GM19438 (cell line): ENCODE measurements at regions not wholly inside any gene's neighbourhood (a gene's known extent, or its start where the extent isn't known, plus 50 kb on each side); places are given as distances from the start of the nearest gene placed in this dataset.

Experiments
- ATAC-seq: cut with Tn5 transposase; IDR thresholded peaks from one replicate; pipeline ENCODE4 v1.9.1; 2021; ENCODE audit warnings: low read depth; ENCODE audit not compliant: unreplicated experiment

GRCh38 chr11:80916173-80916798, 1475.5 kb upstream of the TENM4 start:
- ATAC-seq, result no peak

GRCh38 chr11:80914311-80914710, 1473.5 kb upstream of the TENM4 start:
- ATAC-seq, result no peak

- ATAC-seq, result no peak
Measured at GRCh38 chr11:80911666-80912065, 1470.8 kb upstream of the TENM4 start.

- ATAC-seq, result peak; percentile 71
Measured at GRCh38 chr11:80900265-80900664, 1459.4 kb upstream of the TENM4 start.

GRCh38 chr11:80899381-80899780, 1458.6 kb upstream of the TENM4 start:
- ATAC-seq, result no peak

GRCh38 chr11:80898910-80899309, 1458.1 kb upstream of the TENM4 start:
- no peak for ATAC-seq

- ATAC-seq, result no peak
Measured at GRCh38 chr11:80886684-80887083, 1445.9 kb upstream of the TENM4 start.

GRCh38 chr11:80873310-80873999, 1432.6 kb upstream of the TENM4 start:
- peak; percentile 83 for ATAC-seq

GRCh38 chr11:80872116-80872728, 1431.4 kb upstream of the TENM4 start:
- ATAC-seq, result no peak

- no peak for ATAC-seq
Measured at GRCh38 chr11:80868831-80869230, 1428.0 kb upstream of the TENM4 start.

GRCh38 chr11:80862011-80862410, 1421.2 kb upstream of the TENM4 start:
- no peak for ATAC-seq

GRCh38 chr11:80861193-80861592, 1420.4 kb upstream of the TENM4 start:
- no peak for ATAC-seq

- no peak for ATAC-seq
Measured at GRCh38 chr11:80860632-80861031, 1419.8 kb upstream of the TENM4 start.

GRCh38 chr11:80856066-80856465, 1415.2 kb upstream of the TENM4 start:
- ATAC-seq, result no peak

- no peak for ATAC-seq
Measured at GRCh38 chr11:80855426-80855825, 1414.6 kb upstream of the TENM4 start.

GRCh38 chr11:80849253-80849652, 1408.4 kb upstream of the TENM4 start:
- ATAC-seq, result peak; percentile 54

- peak; percentile 80 for ATAC-seq
Measured at GRCh38 chr11:80846979-80847378, 1406.1 kb upstream of the TENM4 start.

- ATAC-seq, result no peak
Measured at GRCh38 chr11:80846442-80846841, 1405.6 kb upstream of the TENM4 start.

- no peak for ATAC-seq
Measured at GRCh38 chr11:80844110-80844819, 1403.4 kb upstream of the TENM4 start.

- ATAC-seq, result no peak
Measured at GRCh38 chr11:80843266-80843974, 1402.6 kb upstream of the TENM4 start.

GRCh38 chr11:80842246-80842645, 1401.4 kb upstream of the TENM4 start:
- no peak for ATAC-seq
